Adipocyte (in vitro differentiated cells): ENCODE measurements at regions not wholly inside any gene's neighbourhood (a gene's known extent, or its start where the extent isn't known, plus 50 kb on each side); places are given as distances from the start of the nearest gene placed in this dataset.
A peak's percentile ranks its signal among the peaks of the same experiment; 100 is the strongest.
"Not testable (repeated sequence)": the region's sequence is repeated elsewhere in the genome, so short reads cannot be mapped to it uniquely, and the experiment has no call there.

Source experiments
- DNase-seq: peaks from one replicate; pipeline ENCODE4 v3.0.0-alpha.2; 2015; ENCODE audit warnings: low read depth
- H3K27me3 ChIP-seq: replicated peaks from 2 replicates; pipeline ENCODE4 v1.7.0; 2013; ENCODE audit warnings: mild to moderate bottlenecking, low read length, moderate library complexity; ENCODE audit not compliant: control insufficient read depth, insufficient read depth
- H3K36me3 ChIP-seq: 2 replicates; pipeline ENCODE4 v1.7.0; 2013; ENCODE audit warnings: low read length, mild to moderate bottlenecking, moderate library complexity; ENCODE audit not compliant: control insufficient read depth, insufficient read depth, severe bottlenecking
- H3K4me1 ChIP-seq: 2 replicates; pipeline ENCODE4 v1.7.0; 2013; ENCODE audit warnings: mild to moderate bottlenecking, low read length, moderate library complexity; ENCODE audit not compliant: control insufficient read depth, insufficient read depth
- H3K4me3 ChIP-seq: 2 replicates; pipeline ENCODE4 v1.7.0; 2013; ENCODE audit warnings: mild to moderate bottlenecking, low read length, moderate library complexity
- H3K9ac ChIP-seq: 2 replicates; pipeline ENCODE4 v1.7.0; 2013; ENCODE audit warnings: mild to moderate bottlenecking, low read length, moderate library complexity
- H3K9me3 ChIP-seq: 2 replicates; pipeline ENCODE4 v1.7.0; 2013; ENCODE audit warnings: mild to moderate bottlenecking, low read length, moderate library complexity; ENCODE audit not compliant: control insufficient read depth

DNA sequence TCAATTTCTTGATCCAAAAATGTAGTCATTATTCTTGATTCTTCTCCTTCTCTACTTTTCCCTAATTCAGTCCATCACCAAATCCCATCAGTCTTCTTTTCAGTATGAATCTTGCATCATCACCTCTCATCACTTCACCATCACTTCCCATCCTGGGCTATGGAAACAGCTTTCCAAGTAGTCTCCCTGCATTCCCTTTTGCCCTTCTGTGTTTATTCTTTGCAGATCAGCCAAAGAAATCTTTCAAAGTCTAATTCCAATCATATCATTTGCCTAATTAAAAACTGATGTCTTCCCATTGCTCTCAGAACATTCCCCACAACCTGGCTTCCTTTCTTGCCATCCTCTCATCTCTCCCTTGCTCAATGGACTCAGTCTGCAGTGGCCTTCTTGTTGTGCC, 201.7 kb upstream of the ADAMTS3 start:
- H3K4me1 ChIP-seq, result peaks cover 6% of the 10 kb centered on the region
- H3K9me3 ChIP-seq, result no peaks in the 10 kb centered on the region
- no peaks in the 10 kb centered on the region for H3K27me3 ChIP-seq
- DNase-seq, result peak; percentile 17
- H3K4me3 ChIP-seq, result no peak overlapping the region
- H3K9ac ChIP-seq, result no peak overlapping the region
- no peaks in the 10 kb centered on the region for H3K36me3 ChIP-seq

DNA sequence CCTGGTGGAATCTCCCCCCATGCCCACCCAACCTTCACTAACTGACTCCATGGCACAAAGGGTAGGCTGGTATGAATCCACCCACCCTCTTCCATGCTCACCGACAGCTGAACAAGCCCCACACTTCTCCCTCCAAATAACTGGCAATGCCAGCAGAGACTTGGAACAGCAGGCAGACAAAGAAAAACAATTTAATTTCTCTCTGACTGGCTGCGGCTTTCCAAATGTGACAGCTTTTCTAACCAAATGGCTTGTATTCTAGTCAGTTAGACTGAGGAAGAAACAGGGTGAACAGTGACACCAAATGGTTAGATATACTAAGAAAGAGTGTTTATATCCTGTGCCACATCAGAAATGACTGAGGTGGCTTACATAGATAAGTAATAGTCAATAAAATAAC, 199.3 kb upstream of the ADAMTS3 start:
- H3K9me3 ChIP-seq, result no peaks in the 10 kb centered on the region
- no peak for DNase-seq

DNA sequence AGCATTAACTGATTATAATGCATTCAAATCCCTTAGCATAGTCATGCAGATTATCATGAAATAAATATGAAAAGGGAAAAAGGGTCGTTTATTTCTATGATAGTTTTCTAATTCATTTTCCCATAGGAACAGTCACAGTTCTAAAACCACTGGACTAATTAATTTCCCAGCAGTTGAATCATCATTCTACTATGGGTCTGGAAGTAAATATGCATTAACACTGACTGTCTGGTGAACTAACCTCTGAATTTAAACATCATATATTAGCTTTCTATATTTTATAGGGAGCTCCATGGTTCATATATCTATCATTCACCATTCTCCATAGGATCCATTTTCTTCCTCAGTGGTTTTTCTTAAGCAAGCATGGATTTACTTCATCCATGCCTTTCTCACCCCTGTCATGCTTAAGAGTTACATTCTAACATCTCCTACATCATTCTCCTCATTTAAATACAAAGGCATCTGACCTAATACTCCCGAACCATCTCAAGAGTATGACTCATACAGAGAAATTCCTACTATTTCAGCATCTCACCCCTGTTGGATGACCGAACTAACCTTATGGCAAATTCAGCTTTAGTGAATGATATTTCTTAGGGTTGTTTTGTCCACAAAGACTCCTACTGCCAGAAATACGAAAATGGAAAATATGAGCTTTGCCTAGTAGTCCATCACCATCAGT, 198.7 kb upstream of the ADAMTS3 start:
- peaks cover 6% of the 10 kb centered on the region for H3K4me1 ChIP-seq
- H3K9me3 ChIP-seq, result no peaks in the 10 kb centered on the region
- H3K36me3 ChIP-seq, result no peaks in the 10 kb centered on the region
- H3K9ac ChIP-seq, result no peak overlapping the region
- DNase-seq, result peak; percentile 73
- H3K27me3 ChIP-seq, result no peaks in the 10 kb centered on the region
- peak overlapping the region; percentile 8 for H3K4me3 ChIP-seq

More for the DNA sequence above, 199.3 kb upstream of the ADAMTS3 start:
- peak overlapping the region; percentile 8 for H3K4me3 ChIP-seq
- no peaks in the 10 kb centered on the region for H3K36me3 ChIP-seq
- peaks cover 6% of the 10 kb centered on the region for H3K4me1 ChIP-seq
- H3K27me3 ChIP-seq, result no peaks in the 10 kb centered on the region
- no peak overlapping the region for H3K9ac ChIP-seq

DNA sequence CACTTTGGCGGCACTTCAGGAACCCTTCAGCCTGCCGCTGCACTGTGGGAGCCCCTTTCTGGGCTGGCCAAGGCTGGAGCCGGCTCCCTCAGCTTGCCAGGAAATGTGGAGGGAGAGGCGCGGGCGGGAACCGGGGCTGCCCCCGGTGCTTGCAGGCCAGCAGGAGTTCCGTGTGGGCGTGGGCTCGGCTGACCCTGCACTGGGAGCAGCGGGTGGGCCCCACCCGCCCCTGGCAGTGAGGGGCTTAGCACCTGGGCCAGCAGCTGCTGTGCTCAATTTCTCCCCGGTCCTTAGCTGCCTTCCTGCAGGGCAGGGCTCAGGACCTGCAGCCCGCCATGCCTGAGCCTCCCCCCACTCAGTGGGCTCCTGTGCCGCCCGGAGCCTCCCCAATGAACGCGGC, 196.8 kb upstream of the ADAMTS3 start:
- H3K4me3 ChIP-seq, H3K27me3 ChIP-seq, H3K4me1 ChIP-seq, DNase-seq, H3K9ac ChIP-seq, H3K36me3 ChIP-seq, H3K9me3 ChIP-seq: not testable (repeated sequence)

DNA sequence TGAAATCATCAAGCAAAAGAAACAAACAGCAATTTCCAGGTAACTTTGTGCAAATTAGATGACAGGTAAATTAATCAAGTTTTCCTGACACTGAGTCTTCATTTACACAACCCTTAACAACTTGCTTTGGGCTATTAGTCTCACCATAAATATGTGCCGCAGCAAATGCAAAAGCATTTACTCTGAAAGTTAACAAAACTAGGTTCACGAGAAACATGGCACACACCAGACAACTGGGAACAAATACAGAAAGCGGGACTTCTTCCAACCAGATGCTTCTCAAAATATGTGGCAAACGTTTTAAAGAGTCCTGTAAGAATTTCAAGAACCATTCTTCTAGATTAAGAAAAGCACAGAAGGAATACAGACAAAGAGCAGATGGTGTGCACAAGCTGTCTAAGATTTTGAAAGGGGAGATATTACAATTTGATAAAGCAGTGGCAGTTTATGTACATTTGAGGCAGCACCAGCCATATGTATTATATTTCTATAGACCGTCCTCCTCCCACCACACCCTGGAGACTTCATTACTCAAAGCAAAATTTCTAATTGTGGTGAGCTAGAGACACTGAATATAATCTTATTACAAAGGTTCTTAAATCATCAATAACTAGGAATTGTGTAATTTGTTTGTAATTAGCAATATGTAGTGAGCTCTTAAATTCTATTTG, 192.5 kb upstream of the ADAMTS3 start:
- DNase-seq, result no peak
- Histone ChIP-seq H3K27me3 (no peaks in the 10 kb centered on the region), H3K4me3 (no peak overlapping the region), H3K9ac (no peak overlapping the region), H3K36me3 (no peaks in the 10 kb centered on the region), H3K4me1 (no peaks in the 10 kb centered on the region), H3K9me3 (no peaks in the 10 kb centered on the region)

DNA sequence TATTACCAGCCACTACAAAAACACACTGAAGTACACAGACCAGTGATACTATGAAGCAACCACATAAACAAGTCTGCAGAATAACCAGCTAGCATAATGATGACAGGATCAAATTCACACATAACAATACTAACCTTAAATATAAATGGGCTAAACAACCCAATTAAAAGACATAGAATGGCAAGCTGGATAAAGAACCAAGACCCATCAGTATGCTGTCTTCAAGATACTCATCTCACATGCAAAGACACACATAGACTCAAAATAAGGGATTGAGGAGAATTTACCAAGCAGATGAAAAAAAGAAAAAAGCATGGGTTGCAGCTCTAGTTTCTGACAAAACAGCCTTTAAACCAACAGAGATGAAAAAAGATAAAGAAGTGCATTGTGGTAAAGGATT, 184.4 kb upstream of the ADAMTS3 start:
- H3K9me3 ChIP-seq, result peaks cover 18% of the 10 kb centered on the region
- not testable (repeated sequence) for H3K9ac ChIP-seq

DNA sequence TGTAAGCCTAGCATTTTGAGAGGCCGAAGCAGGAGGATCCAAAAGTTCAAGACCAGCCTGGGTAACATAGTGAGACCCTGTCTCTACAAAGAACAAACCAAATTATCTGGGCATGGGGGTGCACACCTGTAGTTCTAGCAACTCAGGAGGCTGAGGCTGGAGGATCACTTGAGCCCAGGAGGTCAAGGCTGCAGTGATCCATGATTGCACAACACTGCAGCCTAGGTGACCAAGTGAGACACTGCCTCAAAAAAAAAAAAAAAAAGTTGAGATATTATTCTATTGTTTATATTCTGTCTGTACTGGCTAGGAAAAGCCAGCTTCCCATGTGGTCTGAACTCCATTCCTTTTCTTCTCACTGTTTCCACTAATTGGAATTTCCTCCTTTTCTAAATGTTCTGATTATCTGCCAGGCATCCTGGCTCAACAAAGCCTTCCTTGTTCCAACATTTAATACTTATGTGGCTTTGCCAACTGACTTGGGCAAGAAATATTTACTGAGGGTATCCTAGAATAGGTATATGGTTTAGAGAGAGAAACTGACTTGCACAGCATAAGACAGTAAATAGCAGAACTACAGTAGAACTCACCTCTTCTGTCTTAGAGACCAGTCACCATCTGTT, 175.2 kb upstream of the ADAMTS3 start:
- Histone ChIP-seq H3K4me3 (no peak overlapping the region), H3K9me3 (no peaks in the 10 kb centered on the region), H3K4me1 (no peaks in the 10 kb centered on the region), H3K36me3 (no peaks in the 10 kb centered on the region), H3K9ac (no peak overlapping the region), H3K27me3 (no peaks in the 10 kb centered on the region)
- no peak for DNase-seq

More for the DNA sequence above, 184.4 kb upstream of the ADAMTS3 start:
- not testable (repeated sequence) for H3K36me3 ChIP-seq, H3K4me1 ChIP-seq, DNase-seq, H3K27me3 ChIP-seq, H3K4me3 ChIP-seq

DNA sequence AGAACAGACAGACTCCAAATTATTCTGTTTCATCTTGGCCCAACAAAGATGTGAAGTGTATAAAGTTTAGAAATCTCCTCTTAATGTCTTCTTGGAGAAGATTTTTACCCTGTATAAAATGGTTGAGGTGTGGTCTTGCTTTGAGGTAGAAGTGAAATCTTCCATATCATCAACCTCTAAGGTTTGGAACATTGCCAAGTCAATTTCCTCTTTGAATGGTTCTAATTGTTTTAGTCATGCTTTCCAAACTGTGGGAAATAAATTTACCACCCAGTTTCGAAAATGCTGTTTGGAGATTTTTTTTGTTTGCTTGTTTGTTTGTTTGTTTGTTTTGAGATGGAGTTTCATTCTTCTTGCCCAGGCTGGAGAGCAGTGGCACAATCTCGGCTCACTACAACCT, 174.1 kb upstream of the ADAMTS3 start:
- H3K9ac ChIP-seq, result no peak overlapping the region
- no peaks in the 10 kb centered on the region for H3K9me3 ChIP-seq
- no peaks in the 10 kb centered on the region for H3K36me3 ChIP-seq
- no peaks in the 10 kb centered on the region for H3K27me3 ChIP-seq
- no peaks in the 10 kb centered on the region for H3K4me1 ChIP-seq
- H3K4me3 ChIP-seq, result no peak overlapping the region
- DNase-seq, result no peak

DNA sequence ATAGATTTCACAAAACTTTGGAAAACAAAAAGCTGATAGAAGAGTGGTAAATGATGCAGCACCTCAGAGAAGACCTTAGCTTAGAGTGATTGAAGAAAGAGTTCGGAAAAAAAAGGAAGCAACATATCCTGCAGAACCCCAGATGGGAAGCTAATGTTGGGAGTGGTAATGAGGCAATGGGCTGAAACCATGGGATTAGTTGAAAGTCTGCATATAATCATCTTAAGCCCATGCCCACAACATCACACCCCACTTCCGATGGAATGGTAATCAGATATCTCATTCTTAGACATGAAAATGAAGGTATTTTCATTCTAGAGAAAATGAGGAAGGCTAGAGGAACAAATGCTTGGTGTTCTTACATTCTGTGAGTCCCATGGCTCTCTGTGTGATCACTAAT, 146.3 kb upstream of the ADAMTS3 start:
- Histone ChIP-seq H3K9ac (no peak overlapping the region), H3K27me3 (no peaks in the 10 kb centered on the region), H3K36me3 (no peaks in the 10 kb centered on the region), H3K4me1 (no peaks in the 10 kb centered on the region), H3K4me3 (no peak overlapping the region), H3K9me3 (no peaks in the 10 kb centered on the region)
- DNase-seq, result no peak

DNA sequence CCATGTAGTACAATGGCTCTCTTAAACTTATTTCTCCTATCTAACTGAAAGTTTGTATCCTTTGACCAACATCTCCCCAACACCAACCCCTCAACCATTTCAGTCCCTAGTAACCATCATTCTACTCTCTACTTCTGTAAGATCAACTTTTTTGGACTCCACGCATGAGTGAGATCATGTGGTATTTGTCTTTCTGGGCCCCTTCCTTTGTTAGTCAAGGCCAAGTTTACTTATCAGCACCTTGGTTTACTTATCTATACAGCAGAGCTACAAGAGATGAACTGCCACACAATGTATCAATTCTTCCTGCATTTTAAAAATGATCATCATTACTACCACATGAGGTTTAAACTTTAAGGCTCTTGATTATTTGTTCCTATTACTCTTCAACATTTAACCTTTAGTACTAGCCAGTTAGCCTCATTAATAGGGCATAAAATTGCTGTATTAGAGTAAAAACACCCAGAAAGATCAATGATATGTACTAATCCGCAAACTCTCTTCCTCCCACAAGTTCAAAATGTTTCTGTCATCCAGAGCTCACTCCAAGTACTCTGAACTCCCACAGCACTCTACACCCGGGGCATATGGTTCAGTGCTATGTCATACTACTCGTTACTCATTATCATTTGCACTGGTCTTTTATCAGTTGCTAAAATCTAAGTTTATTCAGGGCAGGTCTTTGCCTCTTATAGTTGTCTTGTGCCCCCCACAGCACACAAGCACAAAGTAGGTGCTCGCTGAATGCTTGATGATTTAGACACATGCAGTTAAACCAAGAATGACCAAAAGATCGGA, 145.7 kb upstream of the ADAMTS3 start:
- DNase-seq, result no peak
- no peaks in the 10 kb centered on the region for H3K27me3 ChIP-seq
- no peaks in the 10 kb centered on the region for H3K36me3 ChIP-seq
- H3K4me3 ChIP-seq, result no peak overlapping the region
- no peak overlapping the region for H3K9ac ChIP-seq
- H3K9me3 ChIP-seq, result no peaks in the 10 kb centered on the region
- H3K4me1 ChIP-seq, result no peaks in the 10 kb centered on the region

DNA sequence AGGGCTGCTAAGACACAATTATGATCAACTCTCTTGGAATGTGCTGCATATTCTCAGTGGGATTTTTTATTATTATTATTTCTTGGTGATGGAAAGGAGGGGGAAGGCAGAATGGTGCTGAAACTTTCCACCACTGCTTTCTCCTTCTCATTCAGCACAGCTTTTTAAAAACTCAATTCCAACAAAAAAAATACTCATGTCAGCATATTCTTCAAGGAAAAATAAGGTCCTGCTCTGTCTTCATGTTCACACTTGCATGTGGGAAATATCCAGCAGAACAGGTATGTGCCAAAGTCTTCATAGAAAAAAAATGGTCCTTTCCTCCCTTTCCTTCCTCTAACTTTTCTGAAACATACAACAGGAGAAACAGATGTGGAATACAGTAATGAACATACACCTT, 144.0 kb upstream of the ADAMTS3 start:
- peak; percentile 12 for DNase-seq
- no peaks in the 10 kb centered on the region for H3K9me3 ChIP-seq

More for the DNA sequence above, 144.0 kb upstream of the ADAMTS3 start:
- Histone ChIP-seq H3K4me3 (no peak overlapping the region), H3K4me1 (no peaks in the 10 kb centered on the region), H3K27me3 (no peaks in the 10 kb centered on the region), H3K36me3 (no peaks in the 10 kb centered on the region), H3K9ac (no peak overlapping the region)
